ENCODE measurements at regions not wholly inside any gene's neighbourhood (a gene's known extent, or its start where the extent isn't known, plus 50 kb on each side); places are given as distances from the start of the nearest gene placed in this dataset.

DNA sequence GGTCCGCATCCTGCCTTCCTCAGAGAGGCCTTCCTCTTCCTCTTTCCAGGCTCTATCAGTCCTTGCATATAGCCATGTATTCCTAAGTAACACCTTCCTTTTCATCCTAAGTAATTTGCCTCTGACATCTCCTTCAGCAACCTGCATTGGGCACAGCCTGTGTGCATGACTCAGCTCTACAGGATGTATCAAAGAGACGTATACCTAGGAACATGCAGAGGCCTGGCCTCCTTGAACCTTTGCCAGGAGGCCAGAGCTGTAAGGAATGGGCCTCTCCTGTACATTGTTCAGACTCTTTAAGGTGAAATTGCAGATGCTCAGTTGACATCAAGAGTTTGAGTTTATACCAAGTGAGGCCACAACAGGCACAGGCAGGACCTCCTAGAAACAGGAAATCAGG lies 76.0 kb upstream of the CELF4 start:
- TF ChIP-seq, protein P1, sequence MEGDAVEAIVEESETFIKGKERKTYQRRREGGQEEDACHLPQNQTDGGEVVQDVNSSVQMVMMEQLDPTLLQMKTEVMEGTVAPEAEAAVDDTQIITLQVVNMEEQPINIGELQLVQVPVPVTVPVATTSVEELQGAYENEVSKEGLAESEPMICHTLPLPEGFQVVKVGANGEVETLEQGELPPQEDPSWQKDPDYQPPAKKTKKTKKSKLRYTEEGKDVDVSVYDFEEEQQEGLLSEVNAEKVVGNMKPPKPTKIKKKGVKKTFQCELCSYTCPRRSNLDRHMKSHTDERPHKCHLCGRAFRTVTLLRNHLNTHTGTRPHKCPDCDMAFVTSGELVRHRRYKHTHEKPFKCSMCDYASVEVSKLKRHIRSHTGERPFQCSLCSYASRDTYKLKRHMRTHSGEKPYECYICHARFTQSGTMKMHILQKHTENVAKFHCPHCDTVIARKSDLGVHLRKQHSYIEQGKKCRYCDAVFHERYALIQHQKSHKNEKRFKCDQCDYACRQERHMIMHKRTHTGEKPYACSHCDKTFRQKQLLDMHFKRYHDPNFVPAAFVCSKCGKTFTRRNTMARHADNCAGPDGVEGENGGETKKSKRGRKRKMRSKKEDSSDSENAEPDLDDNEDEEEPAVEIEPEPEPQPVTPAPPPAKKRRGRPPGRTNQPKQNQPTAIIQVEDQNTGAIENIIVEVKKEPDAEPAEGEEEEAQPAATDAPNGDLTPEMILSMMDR (conservative IDR thresholded peaks at IDR 0.05; ENCODE audit: low read length): no peak
- no peak for TF ChIP-seq EZH2phosphoT487 (IDR thresholded peaks at IDR 0.05; ENCODE audit: borderline replicate concordance, low read depth, low read length)
